Activated naive CD8-positive, alpha-beta T cell treated with anti-CD3 and anti-CD28 coated beads, Interleukin-2, amount 10 ng/mL, durations not matched to agents 7 days and 5 days (primary cell): ENCODE measurements at regions not wholly inside any gene's neighbourhood (a gene's known extent, or its start where the extent isn't known, plus 50 kb on each side); places are given as distances from the start of the nearest gene placed in this dataset.

Source experiments
- ATAC-seq: fragments of 150-1000 bp; cut with Tn5 transposase; one replicate; pipeline ENCODE4 v1.10.0; 2021; ENCODE audit warnings: low read depth, moderate library complexity
- POLR2A ChIA-PET: fragments of 350-600 bp; sonication (Branson Sonifier 250); formaldehyde crosslinking; loops from one replicate; lab custom pipeline; 2021; ENCODE audit warnings: antibody characterized with exemption; lab: Charles Lee
- DNase-seq: peaks from one replicate; pipeline ENCODE4 v3.0.0; 2021
- H3K27ac Mint-ChIP-seq: one replicate; pipeline ENCODE4 v1.8.0; 2022; ENCODE audit warnings: mild to moderate bottlenecking, mixed read lengths
- H3K27me3 Mint-ChIP-seq: one replicate; pipeline ENCODE4 v1.8.0; 2022; ENCODE audit warnings: mild to moderate bottlenecking, moderate library complexity, mixed read lengths
- H3K36me3 Mint-ChIP-seq: one replicate; pipeline ENCODE4 v1.8.0; 2021; ENCODE audit warnings: mild to moderate bottlenecking, mixed read lengths
- H3K4me1 Mint-ChIP-seq: one replicate; pipeline ENCODE4 v1.8.0; 2021; ENCODE audit warnings: mixed read lengths
- H3K4me3 Mint-ChIP-seq: one replicate; pipeline ENCODE4 v1.8.0; 2022; ENCODE audit warnings: mild to moderate bottlenecking, moderate library complexity, mixed read lengths
- H3K9me3 Mint-ChIP-seq: one replicate; pipeline ENCODE4 v1.8.0; 2021; ENCODE audit warnings: mixed read lengths

GRCh38 chr22:48350456-48350855 lies 1477.2 kb downstream of the BRD1 start:
- Mint-ChIP-seq H3K9me3 (no peaks in the 10 kb centered on the region), H3K36me3 (no peaks in the 10 kb centered on the region), H3K27me3 (no peaks in the 10 kb centered on the region), H3K27ac (no peak overlapping the region), H3K4me3 (no peak overlapping the region), H3K4me1 (no peaks in the 10 kb centered on the region)
- no peak for ATAC-seq
- DNase-seq: no peak
- POLR2A ChIA-PET: no interaction called here

DNA sequence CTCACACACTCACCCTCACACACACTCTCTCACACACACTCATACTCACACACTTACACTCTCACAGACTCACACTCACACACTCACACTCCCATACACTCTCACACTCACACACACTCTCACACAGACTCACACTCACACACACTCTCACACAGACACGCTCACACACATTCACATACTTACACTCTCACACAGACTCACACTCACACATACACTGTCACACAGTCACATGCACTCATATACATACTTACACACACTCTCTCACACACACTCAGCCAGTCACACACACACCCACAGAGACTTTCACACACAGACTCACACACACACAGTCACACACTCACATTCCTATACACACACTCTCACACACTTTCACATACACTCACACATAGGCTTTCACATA lies 1478.8 kb downstream of the BRD1 start:
- H3K27ac Mint-ChIP-seq: no peak overlapping the region
- H3K4me1 Mint-ChIP-seq: no peaks in the 10 kb centered on the region
- H3K36me3 Mint-ChIP-seq: no peaks in the 10 kb centered on the region
- no peak overlapping the region for H3K4me3 Mint-ChIP-seq
- no peak for DNase-seq
- no peaks in the 10 kb centered on the region for H3K9me3 Mint-ChIP-seq
- POLR2A ChIA-PET: no interaction called here
- H3K27me3 Mint-ChIP-seq: no peaks in the 10 kb centered on the region
- no peak for ATAC-seq

DNA sequence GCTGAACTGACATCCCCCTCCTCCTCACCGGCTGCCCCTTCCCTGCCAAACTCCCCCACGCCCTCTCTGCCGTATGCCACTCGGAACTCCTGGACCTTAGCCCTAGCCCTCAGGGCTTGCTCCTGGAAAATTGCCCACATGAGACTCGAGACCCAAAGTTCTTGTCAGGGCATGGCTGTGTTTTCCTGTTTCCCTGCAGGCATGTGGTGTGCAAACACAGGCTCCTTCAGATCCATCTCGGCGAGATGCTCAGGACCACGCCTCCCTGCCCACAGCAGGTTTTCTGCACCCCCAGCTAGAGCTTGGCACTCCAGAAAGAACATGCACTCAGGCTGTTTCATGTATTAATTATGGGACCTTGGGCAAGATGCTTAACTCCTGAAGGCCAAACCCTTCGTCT lies 1480.4 kb downstream of the BRD1 start:
- ATAC-seq: no peak
- POLR2A ChIA-PET: no interaction called here
- no peaks in the 10 kb centered on the region for H3K9me3 Mint-ChIP-seq

DNA sequence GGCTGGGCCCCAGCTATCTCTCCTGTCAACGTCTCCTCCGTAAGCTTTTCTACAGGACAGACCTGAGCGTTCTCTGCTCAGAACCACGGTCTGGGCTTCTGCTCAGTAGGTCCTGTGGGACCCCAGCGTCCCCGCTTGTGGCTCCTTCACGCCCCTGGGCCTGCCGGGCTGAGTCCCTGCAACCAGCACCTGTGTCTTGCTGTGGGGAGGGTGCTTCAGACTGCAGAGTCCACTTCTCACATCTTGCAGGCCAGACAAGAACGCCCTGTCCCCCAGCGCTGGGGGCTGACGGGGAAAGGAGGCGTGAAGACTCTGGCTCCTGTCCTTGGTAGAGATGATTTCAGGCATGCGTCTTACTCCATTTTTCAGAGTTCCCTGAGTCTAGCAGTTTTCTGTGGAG lies 1480.8 kb downstream of the BRD1 start:
- POLR2A ChIA-PET: no interaction called here
- DNase-seq: no peak
- no peak for ATAC-seq
- no peak overlapping the region for H3K27ac Mint-ChIP-seq
- H3K27me3 Mint-ChIP-seq: no peaks in the 10 kb centered on the region
- H3K36me3 Mint-ChIP-seq: no peaks in the 10 kb centered on the region
- H3K4me1 Mint-ChIP-seq: no peaks in the 10 kb centered on the region
- H3K4me3 Mint-ChIP-seq: no peak overlapping the region
- no peaks in the 10 kb centered on the region for H3K9me3 Mint-ChIP-seq

More for the DNA sequence above, 1480.4 kb downstream of the BRD1 start:
- H3K4me1 Mint-ChIP-seq: no peaks in the 10 kb centered on the region
- H3K4me3 Mint-ChIP-seq: no peak overlapping the region
- H3K36me3 Mint-ChIP-seq: no peaks in the 10 kb centered on the region
- no peak for DNase-seq
- no peaks in the 10 kb centered on the region for H3K27me3 Mint-ChIP-seq
- H3K27ac Mint-ChIP-seq: no peak overlapping the region

GRCh38 chr22:48346311-48346710 lies 1481.4 kb downstream of the BRD1 start:
- ATAC-seq: no peak
- Mint-ChIP-seq H3K4me1 (no peaks in the 10 kb centered on the region), H3K27me3 (peaks cover 3% of the 10 kb centered on the region), H3K9me3 (no peaks in the 10 kb centered on the region), H3K36me3 (no peaks in the 10 kb centered on the region), H3K27ac (no peak overlapping the region), H3K4me3 (no peak overlapping the region)
- no peak for DNase-seq
- POLR2A ChIA-PET: no interaction called here

GRCh38 chr22:48345631-48346030 lies 1482.0 kb downstream of the BRD1 start:
- H3K27ac Mint-ChIP-seq: no peak overlapping the region
- H3K4me1 Mint-ChIP-seq: no peaks in the 10 kb centered on the region
- no peaks in the 10 kb centered on the region for H3K9me3 Mint-ChIP-seq
- no peak for DNase-seq
- POLR2A ChIA-PET: no interaction called here
- H3K27me3 Mint-ChIP-seq: peaks cover 3% of the 10 kb centered on the region
- H3K4me3 Mint-ChIP-seq: no peak overlapping the region
- ATAC-seq: no peak
- no peaks in the 10 kb centered on the region for H3K36me3 Mint-ChIP-seq

DNA sequence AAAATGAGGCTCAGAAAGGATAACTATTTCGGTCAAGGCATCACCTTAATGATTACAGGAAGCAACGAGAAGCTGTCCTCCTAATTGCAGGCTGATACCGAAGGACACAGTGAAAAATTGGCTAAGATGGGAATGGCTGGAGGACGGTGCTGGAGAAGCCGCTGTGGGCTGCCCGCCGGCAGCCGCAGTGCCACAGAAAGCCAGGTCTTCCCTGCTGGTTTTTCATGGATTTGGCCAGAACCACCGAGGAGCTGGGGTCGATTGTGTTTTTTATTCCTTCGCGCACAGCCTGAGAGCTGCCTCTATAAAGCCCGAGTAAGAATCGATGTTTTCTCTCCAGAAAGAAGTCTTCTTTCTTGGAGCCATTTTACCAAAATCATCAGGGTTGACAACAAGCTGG lies 1484.2 kb downstream of the BRD1 start:
- Mint-ChIP-seq H3K27me3 (peaks cover 3% of the 10 kb centered on the region), H3K9me3 (no peaks in the 10 kb centered on the region), H3K4me3 (no peak overlapping the region), H3K36me3 (no peaks in the 10 kb centered on the region), H3K4me1 (no peaks in the 10 kb centered on the region), H3K27ac (no peak overlapping the region)
- POLR2A ChIA-PET: no interaction called here
- ATAC-seq (no peak), DNase-seq (no peak)

DNA sequence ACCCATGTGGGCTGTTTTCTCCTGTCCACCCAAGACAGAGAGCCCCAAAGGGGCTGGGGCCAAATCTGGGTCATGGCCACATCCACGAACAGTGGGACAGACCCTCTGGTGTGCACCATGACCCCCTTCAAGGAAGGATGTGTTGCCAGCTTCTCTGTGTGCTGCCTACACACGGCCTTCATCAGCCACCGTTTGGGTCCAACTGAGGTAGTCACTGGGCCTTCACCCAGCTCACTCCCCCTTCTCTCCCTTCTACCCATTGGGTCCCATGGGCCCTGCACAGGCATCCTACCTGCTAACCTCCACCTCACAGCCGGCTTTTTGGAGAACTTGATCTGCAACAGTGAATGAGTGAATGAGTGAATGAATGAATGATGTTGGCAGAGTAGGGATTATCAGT lies 1484.9 kb downstream of the BRD1 start:
- Mint-ChIP-seq H3K4me3 (no peak overlapping the region), H3K4me1 (no peaks in the 10 kb centered on the region), H3K27ac (no peak overlapping the region), H3K27me3 (peaks cover 3% of the 10 kb centered on the region), H3K9me3 (no peaks in the 10 kb centered on the region), H3K36me3 (no peaks in the 10 kb centered on the region)
- POLR2A ChIA-PET: no interaction called here
- no peak for DNase-seq
- no peak for ATAC-seq

- ATAC-seq: no peak
- Mint-ChIP-seq H3K36me3 (no peaks in the 10 kb centered on the region), H3K4me3 (no peak overlapping the region), H3K4me1 (no peaks in the 10 kb centered on the region), H3K27ac (no peak overlapping the region), H3K27me3 (peaks cover 3% of the 10 kb centered on the region), H3K9me3 (no peaks in the 10 kb centered on the region)
- POLR2A ChIA-PET: no interaction called here
- no peak for DNase-seq
Observed at GRCh38 chr22:48342016-48342415, 1485.7 kb downstream of the BRD1 start.

GRCh38 chr22:48340727-48341709 lies 1486.7 kb downstream of the BRD1 start:
- no peaks in the 10 kb centered on the region for H3K9me3 Mint-ChIP-seq

GRCh38 chr22:48340191-48340590 lies 1487.5 kb downstream of the BRD1 start:
- no peaks in the 10 kb centered on the region for H3K9me3 Mint-ChIP-seq
- ATAC-seq (no peak), DNase-seq (no peak)
- no peak overlapping the region for H3K27ac Mint-ChIP-seq
- peaks cover 3% of the 10 kb centered on the region for H3K27me3 Mint-ChIP-seq
- no peaks in the 10 kb centered on the region for H3K4me1 Mint-ChIP-seq
- H3K4me3 Mint-ChIP-seq: no peak overlapping the region
- H3K36me3 Mint-ChIP-seq: no peaks in the 10 kb centered on the region
- POLR2A ChIA-PET: no interaction called here

More at GRCh38 chr22:48340727-48341709, 1486.7 kb downstream of the BRD1 start:
- DNase-seq (no peak), ATAC-seq (no peak)
- no peaks in the 10 kb centered on the region for H3K4me1 Mint-ChIP-seq
- POLR2A ChIA-PET: no interaction called here
- no peak overlapping the region for H3K4me3 Mint-ChIP-seq
- H3K27ac Mint-ChIP-seq: no peak overlapping the region
- peaks cover 3% of the 10 kb centered on the region for H3K27me3 Mint-ChIP-seq
- H3K36me3 Mint-ChIP-seq: no peaks in the 10 kb centered on the region

- Mint-ChIP-seq H3K4me3 (no peak overlapping the region), H3K9me3 (no peaks in the 10 kb centered on the region), H3K27ac (no peak overlapping the region), H3K27me3 (peaks cover 3% of the 10 kb centered on the region), H3K4me1 (no peaks in the 10 kb centered on the region), H3K36me3 (no peaks in the 10 kb centered on the region)
- DNase-seq (no peak), ATAC-seq (no peak)
- POLR2A ChIA-PET: no interaction called here
Observed at GRCh38 chr22:48338793-48339705, 1488.6 kb downstream of the BRD1 start.

DNA sequence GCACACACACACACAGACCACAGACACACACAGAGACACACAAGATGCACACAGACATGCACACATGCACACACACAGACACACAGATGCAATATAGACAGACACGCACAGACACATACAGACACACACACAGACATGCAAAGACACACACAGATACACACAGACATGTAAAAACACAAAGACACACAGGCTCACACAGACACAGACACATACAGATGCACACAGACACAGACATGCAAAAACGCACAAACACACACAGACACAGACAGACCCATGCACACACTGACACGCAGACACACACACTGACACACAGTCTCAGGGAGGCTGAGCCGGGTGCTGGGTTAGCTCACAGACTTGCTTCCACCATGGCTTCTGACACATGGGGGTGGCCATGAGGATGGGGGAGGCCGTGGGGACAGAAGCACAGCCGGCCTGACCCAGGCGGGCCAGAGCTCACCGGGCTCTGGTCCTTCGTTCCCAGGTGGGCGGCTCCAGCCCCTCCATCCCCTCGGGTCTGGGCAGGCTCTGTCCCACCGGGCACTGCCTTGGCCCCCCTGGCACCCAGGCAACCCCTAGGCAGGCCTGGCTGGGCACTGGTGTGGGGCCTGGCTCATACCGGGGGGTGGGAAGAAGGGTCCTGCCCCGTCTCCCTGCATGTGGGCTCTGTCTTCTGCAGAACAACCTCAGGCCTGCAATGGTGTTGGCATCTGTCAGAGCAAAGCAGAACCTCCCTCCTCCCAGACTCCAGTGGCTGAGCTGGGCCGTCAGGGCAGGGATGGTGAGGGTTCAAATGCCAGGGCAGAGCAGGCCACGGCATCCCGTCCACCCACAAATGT lies 1489.5 kb downstream of the BRD1 start:
- H3K4me3 Mint-ChIP-seq: no peak overlapping the region

More for the DNA sequence above, 1489.5 kb downstream of the BRD1 start:
- POLR2A ChIA-PET: no interaction called here
- Mint-ChIP-seq H3K4me1 (no peaks in the 10 kb centered on the region), H3K27me3 (peaks cover 3% of the 10 kb centered on the region), H3K9me3 (no peaks in the 10 kb centered on the region), H3K27ac (no peak overlapping the region), H3K36me3 (no peaks in the 10 kb centered on the region)
- ATAC-seq: no peak
- no peak for DNase-seq
